Mesothelial cell of epicardium (in vitro differentiated cells): ENCODE measurements at regions not wholly inside any gene's neighbourhood (a gene's known extent, or its start where the extent isn't known, plus 50 kb on each side); places are given as distances from the start of the nearest gene placed in this dataset.
"Not testable (repeated sequence)": the region's sequence is repeated elsewhere in the genome, so short reads cannot be mapped to it uniquely, and the experiment has no call there.

Experiments
- DNase-seq, 2 experiments: peaks; one replicate each; pipeline ENCODE4 v3.0.0; 2021; ENCODE audit warnings: low spot score in 2 of 2; ENCODE audit not compliant: unreplicated experiment in 2 of 2
- H3K27ac Mint-ChIP-seq: 2 replicates; pipeline ENCODE4 v1.8.0; 2021; ENCODE audit warnings: mixed read lengths
- H3K27me3 Mint-ChIP-seq: 2 replicates; pipeline ENCODE4 v1.8.0; 2021; ENCODE audit warnings: low read depth, mixed read lengths
- H3K36me3 Mint-ChIP-seq: 2 replicates; pipeline ENCODE4 v1.8.0; 2021; ENCODE audit warnings: mixed read lengths
- H3K4me1 Mint-ChIP-seq: 2 replicates; pipeline ENCODE4 v1.8.0; 2021; ENCODE audit warnings: mixed read lengths
- H3K4me3 Mint-ChIP-seq: 2 replicates; pipeline ENCODE4 v1.8.0; 2021; ENCODE audit warnings: mild to moderate bottlenecking, moderate library complexity, mixed read lengths
- H3K9me3 Mint-ChIP-seq: 2 replicates; pipeline ENCODE4 v1.8.0; 2021; ENCODE audit warnings: mixed read lengths
- CTCF ChIP-seq: fragments of 200-600 bp; sonication (generic); IDR thresholded peaks from one replicate; pipeline ENCODE4 v1.5.0; 2021; ENCODE audit warnings: antibody characterized with exemption; ENCODE audit not compliant: unreplicated experiment

GRCh38 chr2:183892315-183892941, 705.9 kb upstream of the ZNF804A start:
- no peaks in the 10 kb centered on the region for H3K27me3 Mint-ChIP-seq
- TF ChIP-seq CTCF: no peak
- H3K4me1 Mint-ChIP-seq: no peaks in the 10 kb centered on the region
- peaks cover 3% of the 10 kb centered on the region for H3K9me3 Mint-ChIP-seq
- H3K4me3 Mint-ChIP-seq: no peak overlapping the region
- H3K27ac Mint-ChIP-seq: no peak overlapping the region
- H3K36me3 Mint-ChIP-seq: peaks cover 2% of the 10 kb centered on the region
- DNase-seq: no peak

GRCh38 chr2:183898641-183899040, 699.7 kb upstream of the ZNF804A start:
- Mint-ChIP-seq H3K4me3 (no peak overlapping the region), H3K36me3 (peaks cover 2% of the 10 kb centered on the region), H3K4me1 (peaks cover 7% of the 10 kb centered on the region), H3K27ac (no peak overlapping the region), H3K27me3 (no peaks in the 10 kb centered on the region), H3K9me3 (peaks cover 3% of the 10 kb centered on the region)
- TF ChIP-seq CTCF: no peak
- no peak for DNase-seq

- H3K4me3 Mint-ChIP-seq: no peak overlapping the region
- no peaks in the 10 kb centered on the region for H3K9me3 Mint-ChIP-seq
- no peaks in the 10 kb centered on the region for H3K36me3 Mint-ChIP-seq
- DNase-seq: no peak
- TF ChIP-seq CTCF: no peak
- no peak overlapping the region for H3K27ac Mint-ChIP-seq
- H3K27me3 Mint-ChIP-seq: no peaks in the 10 kb centered on the region
- peaks cover 7% of the 10 kb centered on the region for H3K4me1 Mint-ChIP-seq
Observed at GRCh38 chr2:183901931-183902330, 696.4 kb upstream of the ZNF804A start.

- Mint-ChIP-seq H3K4me1 (peaks cover 7% of the 10 kb centered on the region), H3K27me3 (no peaks in the 10 kb centered on the region), H3K36me3 (no peaks in the 10 kb centered on the region), H3K9me3 (peaks cover 4% of the 10 kb centered on the region), H3K27ac (no peak overlapping the region), H3K4me3 (no peak overlapping the region)
- no peak for DNase-seq
- no peak for TF ChIP-seq CTCF
Observed at GRCh38 chr2:183903026-183903425, 695.3 kb upstream of the ZNF804A start.

GRCh38 chr2:183916041-183916440, 682.3 kb upstream of the ZNF804A start:
- not testable (repeated sequence) for H3K36me3 Mint-ChIP-seq, H3K27me3 Mint-ChIP-seq, H3K27ac Mint-ChIP-seq, H3K4me1 Mint-ChIP-seq, H3K4me3 Mint-ChIP-seq, DNase-seq
- H3K9me3 Mint-ChIP-seq: peaks cover 15% of the 10 kb centered on the region

GRCh38 chr2:183919167-183919566, 679.2 kb upstream of the ZNF804A start:
- TF ChIP-seq CTCF: no peak
- no peaks in the 10 kb centered on the region for H3K27me3 Mint-ChIP-seq
- no peak overlapping the region for H3K4me3 Mint-ChIP-seq
- no peaks in the 10 kb centered on the region for H3K4me1 Mint-ChIP-seq
- H3K27ac Mint-ChIP-seq: no peak overlapping the region
- DNase-seq: no peak
- H3K9me3 Mint-ChIP-seq: peaks cover 31% of the 10 kb centered on the region
- H3K36me3 Mint-ChIP-seq: no peaks in the 10 kb centered on the region
